Stimulated activated CD4-positive, alpha-beta T cell treated with anti-CD3 and anti-CD28 coated beads, Interleukin-4, amount 100 ng/mL, for 1 hour (primary cell): ENCODE measurements at regions not wholly inside any gene's neighbourhood (a gene's known extent, or its start where the extent isn't known, plus 50 kb on each side); places are given as distances from the start of the nearest gene placed in this dataset.

Experiments used
- DNase-seq: peaks from one replicate; pipeline ENCODE4 v3.0.0-alpha.2; 2020

- no peak for DNase-seq
These were observed 56.4 kb upstream of the PLAC8 start for GRCh38 chr4:83170952-83171399.
